ENCODE measurements at regions not wholly inside any gene's neighbourhood (a gene's known extent, or its start where the extent isn't known, plus 50 kb on each side); places are given as distances from the start of the nearest gene placed in this dataset.

DNA sequence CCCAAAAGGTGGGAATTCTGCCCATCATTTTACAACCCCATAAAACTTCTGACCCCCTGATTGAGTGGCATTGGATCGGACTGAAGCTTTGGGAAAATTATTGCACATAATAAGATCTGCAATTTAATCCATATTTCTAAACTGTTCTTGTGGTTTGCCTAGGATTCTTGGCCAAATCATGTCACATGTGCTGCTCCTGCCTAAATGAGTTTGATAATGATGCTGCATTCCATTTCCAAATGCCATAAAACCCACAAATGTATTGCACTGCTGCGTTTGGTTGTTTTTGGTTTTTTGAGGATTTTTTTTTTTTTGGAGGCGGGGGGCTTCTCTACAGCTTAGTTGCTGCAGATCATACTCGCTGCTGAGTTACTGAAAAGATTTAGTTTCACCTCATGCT lies 153.6 kb downstream of the QDPR start:
- no peak for TF ChIP-seq POLR2A (IDR thresholded peaks at IDR 0.05; ENCODE audit: low read length)
- TF ChIP-seq GATA1 (IDR thresholded peaks at IDR 0.05; ENCODE audit: low read depth, low read length) = no peak

All from erythroblast (primary cell).